OCI-LY1 (cell line): ENCODE measurements at regions not wholly inside any gene's neighbourhood (a gene's known extent, or its start where the extent isn't known, plus 50 kb on each side); places are given as distances from the start of the nearest gene placed in this dataset.
"Not testable (repeated sequence)": the region's sequence is repeated elsewhere in the genome, so short reads cannot be mapped to it uniquely, and the experiment has no call there.

Experiments used
- H2AFZ ChIP-seq: fragments of 200-600 bp; sonication (generic), shearing (Covaris generic); 2 replicates; pipeline ENCODE4 v1.6.0; 2014; ENCODE audit warnings: antibody characterized with exemption, mild to moderate bottlenecking, low read length
- H3F3A ChIP-seq: fragments of 200-600 bp; sonication (generic), shearing (Covaris generic); 2 replicates; pipeline ENCODE4 v1.6.0; 2014; ENCODE audit warnings: mild to moderate bottlenecking, antibody characterized with exemption, low read length, moderate library complexity; ENCODE audit not compliant: insufficient read depth
- H3K27ac ChIP-seq: fragments of 200-600 bp; sonication (generic); 2 replicates; pipeline ENCODE4 v1.5.1; 2014; ENCODE audit warnings: low read length, mixed run types, mild to moderate bottlenecking, low read depth; ENCODE audit not compliant: poor library complexity, severe bottlenecking
- H3K27me3 ChIP-seq: fragments of 200-600 bp; sonication (generic); 2 replicates; pipeline ENCODE4 v1.6.0; 2014; ENCODE audit warnings: antibody characterized with exemption, mild to moderate bottlenecking, low read length, moderate library complexity; ENCODE audit not compliant: insufficient read depth
- H3K36me3 ChIP-seq: fragments of 200-600 bp; sonication (generic); 2 replicates; pipeline ENCODE4 v1.6.1; 2014; ENCODE audit warnings: mild to moderate bottlenecking, antibody characterized with exemption, low read length, moderate library complexity, mixed read lengths; ENCODE audit not compliant: insufficient read depth
- H3K4me1 ChIP-seq: fragments of 200-600 bp; sonication (generic); 2 replicates; pipeline ENCODE4 v1.5.1; 2014; ENCODE audit warnings: mild to moderate bottlenecking, low read length, moderate library complexity; ENCODE audit not compliant: insufficient read depth, severe bottlenecking
- H3K4me2 ChIP-seq: fragments of 200-600 bp; sonication (generic), shearing (Covaris generic); 2 replicates; pipeline ENCODE4 v1.6.1; 2014; ENCODE audit warnings: low read length
- H3K4me3 ChIP-seq: fragments of 200-600 bp; sonication (generic); 2 replicates; pipeline ENCODE4 v1.5.1; 2014; ENCODE audit warnings: low read length, low read depth, mild to moderate bottlenecking, mixed read lengths; ENCODE audit not compliant: poor library complexity, severe bottlenecking
- H3K79me2 ChIP-seq: fragments of 200-600 bp; shearing (Covaris generic); 2 replicates; pipeline ENCODE4 v1.6.1; 2016; ENCODE audit warnings: mixed run types, low read length, mixed read lengths; ENCODE audit not compliant: insufficient read depth
- H3K9ac ChIP-seq: fragments of 200-600 bp; sonication (generic), shearing (Covaris generic); 2 replicates; pipeline ENCODE4 v1.6.1; 2014; ENCODE audit warnings: mild to moderate bottlenecking, low read length, mixed read lengths
- H3K9me2 ChIP-seq: fragments of 200-600 bp; sonication (generic), shearing (Covaris generic); 2 replicates; pipeline ENCODE4 v1.6.1; 2014; ENCODE audit warnings: low read depth, mild to moderate bottlenecking, low read length, mixed read lengths
- H3K9me3 ChIP-seq: fragments of 200-600 bp; shearing (Covaris generic); 2 replicates; pipeline ENCODE4 v1.6.1; 2014; ENCODE audit warnings: low read length, mixed read lengths
- H4K20me1 ChIP-seq: fragments of 200-600 bp; sonication (generic), shearing (Covaris generic); 2 replicates; pipeline ENCODE4 v1.6.0; 2016; ENCODE audit warnings: mild to moderate bottlenecking, low read length; ENCODE audit not compliant: insufficient read depth
- CTCF ChIP-seq: fragments of 200-600 bp; sonication (generic), shearing (Covaris generic); IDR thresholded peaks from 2 replicates; pipeline ENCODE4 v1.5.1; 2017; ENCODE audit warnings: mild to moderate bottlenecking, antibody characterized with exemption, low read length, moderate library complexity, mixed read lengths
- EZH2 ChIP-seq: fragments of 200-600 bp; sonication (generic), shearing (Covaris generic); IDR thresholded peaks from 2 replicates; pipeline ENCODE4 v1.8.0; 2017; ENCODE audit warnings: borderline replicate concordance, mixed run types, mild to moderate bottlenecking, antibody characterized with exemption, low read length, moderate library complexity, mixed read lengths

GRCh38 chr16:64265756-64266155, 856.1 kb downstream of the CDH11 start:
- TF ChIP-seq CTCF (no peak), EZH2 (no peak)
- H3K4me2 ChIP-seq, result no peak overlapping the region
- H3K36me3 ChIP-seq, result no peaks in the 10 kb centered on the region; the same call in 1 of the 2 replicates
- H3K27me3 ChIP-seq, result no peaks in the 10 kb centered on the region
- no peaks in the 10 kb centered on the region for H4K20me1 ChIP-seq
- H2AFZ ChIP-seq, result no peak overlapping the region
- peaks cover 11% of the 10 kb centered on the region; the same call in 1 of the 2 replicates for H3K9me3 ChIP-seq
- no peaks in the 10 kb centered on the region for H3F3A ChIP-seq
- H3K4me1 ChIP-seq, result no peaks in the 10 kb centered on the region
- no peaks in the 10 kb centered on the region for H3K9me2 ChIP-seq
- no peaks in the 10 kb centered on the region for H3K79me2 ChIP-seq
- no peak overlapping the region for H3K9ac ChIP-seq
- no peak overlapping the region for H3K27ac ChIP-seq
- no peak overlapping the region for H3K4me3 ChIP-seq

- not testable (repeated sequence) for H3K9ac ChIP-seq, H3K27me3 ChIP-seq, H3K9me2 ChIP-seq, H2AFZ ChIP-seq, H3K4me2 ChIP-seq, H3K27ac ChIP-seq, H4K20me1 ChIP-seq, H3K36me3 ChIP-seq, H3F3A ChIP-seq, H3K79me2 ChIP-seq, H3K9me3 ChIP-seq, H3K4me3 ChIP-seq
- H3K4me1 ChIP-seq, result peaks cover 15% of the 10 kb centered on the region
These were observed 861.0 kb downstream of the CDH11 start for GRCh38 chr16:64260631-64261401.

- H3K27me3 ChIP-seq, result no peaks in the 10 kb centered on the region
- H3K9ac ChIP-seq, result no peak overlapping the region
- no peak for TF ChIP-seq EZH2
- TF ChIP-seq CTCF, result no peak
- no peaks in the 10 kb centered on the region for H4K20me1 ChIP-seq
- H3K27ac ChIP-seq, result no peak overlapping the region
- no peaks in the 10 kb centered on the region for H3F3A ChIP-seq
- no peaks in the 10 kb centered on the region for H3K9me3 ChIP-seq
- H3K36me3 ChIP-seq, result no peaks in the 10 kb centered on the region
- peaks cover 40% of the 10 kb centered on the region for H3K4me1 ChIP-seq
- no peaks in the 10 kb centered on the region for H3K9me2 ChIP-seq
- no peak overlapping the region for H3K4me2 ChIP-seq
- no peaks in the 10 kb centered on the region for H3K79me2 ChIP-seq
- H3K4me3 ChIP-seq, result no peak overlapping the region
- H2AFZ ChIP-seq, result no peak overlapping the region
These were observed 867.2 kb downstream of the CDH11 start for GRCh38 chr16:64254443-64255367.
